NB4 (cell line): ENCODE measurements at regions not wholly inside any gene's neighbourhood (a gene's known extent, or its start where the extent isn't known, plus 50 kb on each side); places are given as distances from the start of the nearest gene placed in this dataset.

Experiments used
- DNase-seq: peaks from one replicate; pipeline ENCODE4 v3.0.0; 2010; ENCODE audit warnings: low read depth
- H3K4me3 ChIP-seq: one replicate; pipeline ENCODE4 v1.5.1; 2011; ENCODE audit warnings: mild to moderate bottlenecking, low read depth, low read length, moderate library complexity
- CTCF ChIP-seq: IDR thresholded peaks from one replicate; pipeline ENCODE4 v1.5.1; 2012; ENCODE audit warnings: low read depth, low read length
- MYC ChIP-seq: IDR thresholded peaks from 2 replicates; pipeline ENCODE4 v1.6.1; 2011; ENCODE audit warnings: low read depth, low read length
- POLR2A ChIP-seq: IDR thresholded peaks from 2 replicates; pipeline ENCODE4 v1.6.1; 2011; ENCODE audit warnings: mild to moderate bottlenecking; ENCODE audit not compliant: insufficient read length; ENCODE audit errors: extremely low read depth
- TF ChIP-seq, protein P1 (sequence below): IDR thresholded peaks from 2 replicates; pipeline ENCODE4 v1.6.1; 2011; ENCODE audit warnings: low read depth, low read length

- no peak for TF ChIP-seq CTCF
- no peak for DNase-seq
- no peak overlapping the region for H3K4me3 ChIP-seq
Measured at GRCh38 chrX:143306991-143307937, 210.0 kb downstream of the SPANXN3 start.

DNA sequence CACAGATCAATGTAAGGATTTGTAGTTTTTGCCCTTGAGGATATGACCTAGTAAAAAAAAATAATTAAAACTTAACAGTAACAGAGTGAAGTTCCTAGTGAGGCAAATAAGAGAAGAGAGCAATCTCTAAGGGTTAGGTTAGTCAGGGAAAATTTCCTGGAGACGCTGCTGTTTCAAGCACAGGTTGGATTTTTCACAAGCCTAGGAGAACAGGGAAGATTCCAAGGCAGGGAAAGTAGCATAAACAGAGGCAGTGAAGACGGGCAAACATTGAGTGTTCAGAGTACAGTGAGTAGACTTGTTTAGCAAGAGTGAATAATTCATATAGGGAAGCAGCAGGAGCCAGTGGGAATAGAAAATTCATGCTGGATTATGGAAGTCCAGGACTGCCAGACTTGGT is 212.8 kb downstream of the SPANXN3 start:
- no peak overlapping the region for H3K4me3 ChIP-seq
- TF ChIP-seq CTCF (no peak), MYC (no peak), POLR2A (no peak)
- TF ChIP-seq, protein P1, sequence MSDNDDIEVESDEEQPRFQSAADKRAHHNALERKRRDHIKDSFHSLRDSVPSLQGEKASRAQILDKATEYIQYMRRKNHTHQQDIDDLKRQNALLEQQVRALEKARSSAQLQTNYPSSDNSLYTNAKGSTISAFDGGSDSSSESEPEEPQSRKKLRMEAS = no peak
- DNase-seq = no peak

- no peak for DNase-seq
- TF ChIP-seq, protein P1 = no peak
- TF ChIP-seq CTCF (no peak), MYC (no peak), POLR2A (no peak)
- H3K4me3 ChIP-seq = no peak overlapping the region
Measured at GRCh38 chrX:143304025-143304424, 213.2 kb downstream of the SPANXN3 start.

GRCh38 chrX:143298663-143299241 is 218.5 kb downstream of the SPANXN3 start:
- no peak for DNase-seq
- H3K4me3 ChIP-seq = no peak overlapping the region
- TF ChIP-seq MYC (no peak), CTCF (no peak), POLR2A (no peak)
- TF ChIP-seq, protein P1 = no peak

- TF ChIP-seq, protein P1 = no peak
- TF ChIP-seq CTCF (no peak), POLR2A (no peak)
- no peak for DNase-seq
- no peak overlapping the region for H3K4me3 ChIP-seq
Measured at GRCh38 chrX:143296521-143296920, 220.8 kb downstream of the SPANXN3 start.
